Ecto neural progenitor cell (in vitro differentiated cells): ENCODE measurements at regions not wholly inside any gene's neighbourhood (a gene's known extent, or its start where the extent isn't known, plus 50 kb on each side); places are given as distances from the start of the nearest gene placed in this dataset.
"Not testable (repeated sequence)": the region's sequence is repeated elsewhere in the genome, so short reads cannot be mapped to it uniquely, and the experiment has no call there.

Experiments used
- DNase-seq: peaks from one replicate; pipeline ENCODE4 v3.0.0-alpha.2; 2018; ENCODE audit warnings: low spot score

GRCh38 chr18:22504251-22505030, 86.7 kb upstream of the CTAGE1 start:
- DNase-seq = no peak

GRCh38 chr18:22505141-22505591, 87.5 kb upstream of the CTAGE1 start:
- no peak for DNase-seq

DNA sequence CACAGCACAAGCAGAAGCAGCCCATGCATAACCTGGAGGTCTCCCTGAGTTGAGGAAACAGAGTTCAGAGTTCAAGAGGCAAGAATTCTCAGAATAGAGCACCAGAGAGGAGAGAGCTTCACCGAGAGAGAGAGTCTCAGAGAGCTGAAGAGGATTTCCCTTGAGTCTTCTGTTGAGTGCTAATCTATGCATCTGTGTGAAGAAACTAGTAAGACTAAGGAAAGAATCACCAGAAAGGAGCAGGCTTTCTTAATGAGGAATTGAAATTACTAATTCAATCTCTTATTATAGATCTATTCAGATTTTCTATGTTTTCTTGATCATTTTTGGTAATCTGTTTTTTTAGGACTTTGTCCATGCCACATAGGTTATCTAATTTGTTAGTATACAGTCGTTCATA, 89.3 kb upstream of the CTAGE1 start:
- no peak for DNase-seq

GRCh38 chr18:22509423-22509822, 91.7 kb upstream of the CTAGE1 start:
- no peak for DNase-seq

GRCh38 chr18:22510697-22511096, 93.0 kb upstream of the CTAGE1 start:
- no peak for DNase-seq

GRCh38 chr18:22513721-22514481, 96.2 kb upstream of the CTAGE1 start:
- no peak for DNase-seq

GRCh38 chr18:22514655-22515054, 96.9 kb upstream of the CTAGE1 start:
- no peak for DNase-seq

- DNase-seq = no peak
Observed at GRCh38 chr18:22515250-22515649, 97.5 kb upstream of the CTAGE1 start.

DNA sequence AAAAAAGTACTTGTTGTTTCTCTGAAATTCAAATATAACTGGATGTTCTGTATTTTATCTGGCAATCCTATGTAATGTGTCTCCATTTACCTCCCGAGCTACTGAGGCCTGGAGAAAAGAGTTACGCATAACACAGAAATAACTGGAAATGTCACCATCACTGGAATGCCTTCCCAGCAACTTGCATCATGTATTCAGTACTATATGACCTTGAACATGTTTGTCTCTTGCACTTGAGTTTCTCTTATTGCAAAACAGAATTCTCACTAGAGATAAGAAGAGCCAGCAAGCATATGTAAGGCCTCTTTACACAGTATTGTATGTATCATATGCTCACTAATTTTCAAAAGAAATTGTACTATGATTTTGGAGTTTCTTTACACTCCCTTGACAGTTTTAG, 99.6 kb upstream of the CTAGE1 start:
- no peak for DNase-seq

GRCh38 chr18:22521026-22521707, 103.5 kb upstream of the CTAGE1 start:
- DNase-seq = no peak

GRCh38 chr18:22523481-22523880, 105.8 kb upstream of the CTAGE1 start:
- DNase-seq = no peak

GRCh38 chr18:22524783-22525182, 107.1 kb upstream of the CTAGE1 start:
- no peak for DNase-seq

DNA sequence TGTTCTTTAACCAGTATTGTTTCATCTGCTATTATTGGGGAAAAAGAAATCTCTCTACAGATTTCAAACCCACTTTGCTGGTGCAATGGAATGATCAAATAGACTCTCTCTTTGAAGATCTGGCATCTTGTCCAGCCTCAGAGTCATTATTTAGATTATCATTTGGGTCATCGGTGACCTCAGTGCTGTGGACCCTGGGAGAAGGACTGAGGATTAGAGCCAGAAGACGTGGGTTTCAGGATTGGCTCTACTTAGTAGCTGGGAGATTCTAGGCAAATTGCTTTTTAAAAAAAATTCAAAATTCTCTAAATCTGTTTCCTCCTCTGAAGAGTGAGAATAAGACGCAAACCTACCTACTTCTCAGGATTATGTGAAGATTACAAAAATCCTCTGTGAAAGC, 107.6 kb upstream of the CTAGE1 start:
- no peak for DNase-seq

DNA sequence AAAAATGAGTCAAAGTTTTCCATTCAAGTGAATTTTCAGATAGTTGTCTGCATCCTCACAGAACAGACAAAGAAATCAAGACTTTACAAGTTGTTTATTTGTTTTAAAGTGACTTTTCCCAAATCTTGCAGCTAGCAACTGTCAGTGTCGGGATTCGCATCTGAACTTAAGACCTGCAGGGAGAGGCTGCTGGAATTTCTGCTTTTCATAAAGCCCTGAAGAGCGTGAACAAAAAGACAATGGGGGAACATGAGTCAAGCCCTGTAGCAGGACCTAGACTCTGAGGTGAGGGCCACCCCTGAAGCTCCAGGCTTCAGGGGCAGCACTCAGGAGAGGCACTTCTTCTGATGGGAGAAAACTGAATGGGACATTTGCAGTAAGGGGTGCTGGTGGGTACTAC, 108.2 kb upstream of the CTAGE1 start:
- no peak for DNase-seq

GRCh38 chr18:22528291-22528690, 110.6 kb upstream of the CTAGE1 start:
- no peak for DNase-seq

DNA sequence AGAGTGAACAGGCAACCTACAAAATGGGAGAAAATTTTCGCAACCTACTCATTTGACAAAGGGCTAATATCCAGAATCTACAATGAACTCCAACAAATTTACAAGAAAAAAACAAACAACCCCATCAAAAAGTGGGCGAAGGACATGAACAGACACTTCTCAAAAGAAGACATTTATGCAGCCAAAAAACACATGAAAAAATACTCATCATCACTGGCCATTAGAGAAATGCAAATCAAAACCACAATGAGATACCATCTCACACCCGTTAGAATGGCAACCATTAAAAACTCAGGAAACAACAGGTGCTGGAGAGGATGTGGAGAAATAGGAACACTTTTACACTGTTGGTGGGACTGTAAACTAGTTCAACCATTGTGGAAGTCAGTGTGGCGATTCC, 117.0 kb upstream of the CTAGE1 start:
- not testable (repeated sequence) for DNase-seq

DNA sequence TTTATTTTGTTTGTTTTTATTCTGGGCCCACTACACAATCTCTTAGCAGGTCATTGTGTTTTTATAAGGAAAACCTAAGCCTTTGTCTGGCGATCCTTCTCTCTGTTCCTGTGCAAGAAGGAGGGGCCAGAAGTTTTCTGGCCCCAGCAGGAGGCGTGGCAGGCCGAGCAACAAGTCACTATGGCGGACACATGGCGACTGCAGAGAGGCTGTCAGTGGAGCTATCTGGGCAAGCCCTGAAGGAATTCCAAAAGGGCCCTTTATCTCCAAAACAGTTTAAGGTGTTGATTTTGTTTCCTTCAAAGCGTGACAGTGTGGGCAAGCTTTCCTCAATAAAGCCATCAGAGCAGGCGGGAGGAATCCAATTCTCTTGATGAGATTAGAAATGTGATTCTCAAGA, 118.8 kb upstream of the CTAGE1 start:
- DNase-seq = no peak

DNA sequence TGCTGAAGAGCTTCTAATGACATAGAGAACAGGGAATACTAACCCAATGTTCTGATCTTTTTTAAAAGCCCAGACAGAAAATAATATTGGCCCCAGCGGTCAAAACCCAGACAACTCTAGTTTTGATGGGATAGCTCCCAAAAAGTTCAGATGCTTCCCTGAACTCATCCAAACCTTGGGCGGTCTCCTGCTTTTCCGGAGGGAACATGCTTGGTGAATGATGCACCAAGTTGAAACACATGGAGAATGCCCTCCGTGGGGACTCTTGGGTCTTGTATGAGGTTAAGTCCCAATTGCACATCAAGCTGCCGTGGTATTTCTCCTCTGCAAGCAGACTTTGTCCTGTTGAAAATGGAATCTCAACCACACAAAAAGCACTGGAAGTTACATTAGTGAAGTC, 120.7 kb upstream of the CTAGE1 start:
- no peak for DNase-seq

- no peak for DNase-seq
Observed at GRCh38 chr18:22539051-22539765, 121.5 kb upstream of the CTAGE1 start.

GRCh38 chr18:22541232-22541631, 123.5 kb upstream of the CTAGE1 start:
- DNase-seq = no peak

DNA sequence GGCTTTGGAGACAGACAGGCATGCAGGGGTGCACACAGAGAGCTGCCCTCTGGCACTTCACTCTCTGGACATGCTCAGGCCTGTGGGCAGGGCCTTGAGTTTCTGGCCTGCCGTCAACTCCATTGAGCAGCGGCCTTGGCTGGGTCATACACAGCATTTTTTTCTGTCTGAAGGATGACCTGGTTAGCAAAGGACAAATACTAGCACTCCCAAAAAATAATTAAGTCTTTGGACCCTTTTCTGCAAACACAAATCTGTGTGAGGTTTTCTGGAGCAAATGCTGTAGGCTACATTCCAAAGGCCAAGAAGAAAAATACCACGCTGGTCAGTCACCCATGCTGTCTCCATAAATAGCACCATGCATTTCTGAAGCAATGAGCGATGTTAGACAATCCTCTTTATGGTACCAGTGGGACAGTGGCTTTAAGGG, 124.7 kb upstream of the CTAGE1 start:
- DNase-seq = no peak

DNA sequence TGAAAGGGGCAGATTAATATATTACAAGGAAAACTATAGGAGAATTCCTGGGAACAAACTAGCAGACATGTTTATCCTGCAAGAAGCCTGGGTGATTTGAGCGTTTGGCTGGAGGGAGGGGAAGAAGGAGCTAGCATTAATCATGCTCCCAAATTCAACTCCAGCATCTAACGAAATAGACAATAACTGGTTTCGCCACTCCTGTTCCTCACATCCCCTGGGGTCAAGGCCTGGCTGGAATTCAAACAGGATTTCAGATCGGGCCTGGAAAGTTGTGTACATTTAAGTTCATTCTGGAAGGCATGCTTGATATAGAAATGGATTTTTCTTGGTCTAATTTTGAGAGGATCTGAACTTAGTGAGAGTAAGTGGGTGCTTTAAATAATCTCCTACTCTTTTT, 126.1 kb upstream of the CTAGE1 start:
- DNase-seq = no peak
